HepG2 (cell line): ENCODE measurements at regions not wholly inside any gene's neighbourhood (a gene's known extent, or its start where the extent isn't known, plus 50 kb on each side); places are given as distances from the start of the nearest gene placed in this dataset.

ENCODE experiments used
- ATAC-seq: fragments of 200-7000 bp; cut with Tn5 transposase; 3 replicates; pipeline ENCODE4 v1.9.1; 2020; ENCODE audit warnings: mild to moderate bottlenecking, moderate library complexity
- BruUV-seq: library from RNA; stranded (reverse); fragments of 400-500 nt; replicated peaks from 2 replicates; lab custom pipeline; 2021; lab: Mats Ljungman, UMichigan
- CTCF ChIA-PET: fragments of 300-600 bp; formaldehyde crosslinking; extraction: SDS; loops from one replicate; lab custom pipeline; 2021; ENCODE audit warnings: low total read pairs, inconsistent platforms, low intra/inter-chr PET ratio; lab: Yijun Ruan, JAX
- POLR2A ChIA-PET: fragments of 350-600 bp; sonication (Branson Sonifier 250); formaldehyde crosslinking; loops from one replicate; lab custom pipeline; 2020; ENCODE audit warnings: antibody characterized with exemption, inconsistent platforms; lab: Yijun Ruan, JAX
- DNase-seq: peaks from one replicate; pipeline ENCODE4 v3.0.0-alpha.2; 2015; ENCODE audit warnings: low spot score
- FAIRE-seq: peaks from 3 replicates; lab custom pipeline; 2011; peaks lifted over from hg19 to GRCh38; lab: Jason Lieb, UNC
- H2AFZ ChIP-seq: one replicate; pipeline ENCODE4 v1.6.1; 2011; ENCODE audit warnings: low read length, inconsistent platforms
- H3K27ac ChIP-seq: fragments of 300-600 bp; 3 replicates; pipeline ENCODE4 v1.8.0; 2011; ENCODE audit warnings: mixed run types, mild to moderate bottlenecking, mixed read lengths, low read length, inconsistent platforms; ENCODE audit not compliant: insufficient read depth; ENCODE audit errors: extremely low read length
- H3K27me3 ChIP-seq, 2 experiments: fragments of 200-600 bp in 1 of 2; 2 replicates in 1 of 2; 3 replicates in 1 of 2; pipeline versions ENCODE4 v1.6.0 to v1.8.0; 2011; ENCODE audit warnings: low read length in 2 of 2, mild to moderate bottlenecking in 2 of 2, moderate library complexity in 2 of 2, inconsistent platforms in 1 of 2; ENCODE audit not compliant: insufficient read depth in 2 of 2, control insufficient read depth in 1 of 2
- H3K36me3 ChIP-seq, 2 experiments: fragments of 200-600 bp in 1 of 2; replicated peaks in 1 of 2; 2 replicates in 1 of 2; 3 replicates in 1 of 2; pipeline versions ENCODE4 v1.5.1 to v1.8.0; 2011; ENCODE audit warnings: low read length in 2 of 2, inconsistent platforms in 1 of 2; ENCODE audit not compliant: insufficient read depth in 2 of 2, control insufficient read depth in 1 of 2
- H3K4me1 ChIP-seq: 2 replicates; pipeline ENCODE4 v1.5.1; 2012; ENCODE audit warnings: low read length, inconsistent platforms; ENCODE audit not compliant: insufficient read depth
- H3K4me2 ChIP-seq: 2 replicates; pipeline ENCODE4 v1.6.0; 2011; ENCODE audit warnings: low read depth, low read length, inconsistent platforms
- H3K4me3 ChIP-seq, 3 experiments: fragments of 200-600 bp in 1 of 3; sonication (generic), shearing (Covaris generic) in 1 of 3; replicated peaks in 1 of 3; 2 replicates each; pipeline ENCODE4 v1.5.1; 2011 to 2016; ENCODE audit warnings: low read length in 3 of 3, inconsistent platforms in 2 of 3, low read depth in 2 of 3, mild to moderate bottlenecking in 2 of 3, control low read depth in 1 of 3, mixed read lengths in 1 of 3; ENCODE audit not compliant: insufficient read depth in 1 of 3
- H3K79me2 ChIP-seq: one replicate; pipeline ENCODE4 v1.6.1; 2011; ENCODE audit warnings: low read length, inconsistent platforms; ENCODE audit not compliant: insufficient read depth
- H3K9ac ChIP-seq: 2 replicates; pipeline ENCODE4 v1.6.0; 2011; ENCODE audit warnings: mild to moderate bottlenecking, low read depth, low read length, inconsistent platforms; ENCODE audit not compliant: insufficient read depth
- H3K9me3 ChIP-seq: 2 replicates; pipeline ENCODE4 v1.5.1; 2012; ENCODE audit warnings: mild to moderate bottlenecking, low read length
- H4K20me1 ChIP-seq: 2 replicates; pipeline ENCODE4 v1.6.0; 2011; ENCODE audit warnings: inconsistent platforms, mild to moderate bottlenecking, low read length, moderate library complexity; ENCODE audit not compliant: insufficient read depth
- NKX3-1 ChIP-seq: sonication (generic); formaldehyde crosslinking; IDR thresholded peaks from 2 replicates; pipeline ENCODE4 v1.5.0; 2020; ENCODE audit warnings: missing genetic modification reagents
- PHF21A ChIP-seq: sonication (generic); formaldehyde crosslinking; IDR thresholded peaks from 2 replicates; pipeline ENCODE4 v1.5.0; 2020; ENCODE audit warnings: mild to moderate bottlenecking, missing genetic modification reagents
- PHF5A ChIP-seq: IDR thresholded peaks from one replicate; pipeline ENCODE4 v1.6.1; 2018; ENCODE audit warnings: low read depth, missing genetic modification reagents; ENCODE audit not compliant: unreplicated experiment
- POLR2A ChIP-seq, 2 experiments: IDR thresholded peaks; 2 replicates each; pipeline ENCODE4 v1.6.1; 2011; ENCODE audit warnings: low read depth in 2 of 2, low read length in 2 of 2, mild to moderate bottlenecking in 1 of 2, moderate library complexity in 1 of 2; ENCODE audit not compliant: insufficient read depth in 1 of 2
- RAD51 ChIP-seq: fragments of 450-650 bp; IDR thresholded peaks from 2 replicates; pipeline ENCODE4 v1.6.1; 2016; ENCODE audit warnings: borderline replicate concordance
- RFX1 ChIP-seq: fragments of 450-650 bp; IDR thresholded peaks from 2 replicates; pipeline ENCODE4 v1.6.1; 2017
- STAT6 ChIP-seq: sonication (generic); formaldehyde crosslinking; IDR thresholded peaks from 2 replicates; pipeline ENCODE4 v1.4.0; 2020; ENCODE audit warnings: missing genetic modification reagents, mild to moderate bottlenecking, borderline replicate concordance
- ZBTB46 ChIP-seq: sonication (generic); formaldehyde crosslinking; IDR thresholded peaks from 2 replicates; pipeline ENCODE4 v1.4.0; 2020; ENCODE audit warnings: mild to moderate bottlenecking, missing genetic modification reagents, borderline replicate concordance
- ZNF3 ChIP-seq: IDR thresholded peaks from 2 replicates; pipeline ENCODE4 v1.7.0; 2017; ENCODE audit warnings: inconsistent platforms
- ZNF660 ChIP-seq: sonication (generic); formaldehyde crosslinking; IDR thresholded peaks from 2 replicates; pipeline ENCODE4 v1.5.1; 2020; ENCODE audit warnings: mild to moderate bottlenecking, low read depth, missing genetic modification reagents, borderline replicate concordance
- ZNF761 ChIP-seq: sonication (generic); formaldehyde crosslinking; conservative IDR thresholded peaks from 2 replicates; pipeline ENCODE4 v1.4.0; 2020; ENCODE audit warnings: mild to moderate bottlenecking, missing genetic modification reagents
- ZSCAN29 ChIP-seq: sonication (generic); formaldehyde crosslinking; conservative IDR thresholded peaks from 2 replicates; pipeline ENCODE4 v1.4.0; 2020; ENCODE audit warnings: mild to moderate bottlenecking, missing genetic modification reagents
- WGBS: methylation state at CpG from one replicate; pipeline ENCODE4 v1.1.6; 2017; ENCODE audit warnings: low lambda C conversion rate; 5-methylcytosine and 5-hydroxymethylcytosine counted together
- in situ Hi-C: cut with HindIII; loops from 2 replicates; pipeline ENCODE4 v1.10.0; 2017; ENCODE audit warnings: low pct_unique_long_range_greater_than_20kb; ENCODE audit not compliant: extremely low pct_ligation_motif_present
- intact Hi-C: fragments of 100-400 bp; cut with micrococcal nuclease; formaldehyde crosslinking; loops from one replicate; pipeline ENCODE4 v1.10.0; 2022; ENCODE audit not compliant: unreplicated experiment
- TF ChIP-seq, protein P1 (sequence below): sonication (generic); formaldehyde crosslinking; IDR thresholded peaks from 2 replicates; pipeline ENCODE4 v1.5.1; 2020; ENCODE audit warnings: mild to moderate bottlenecking, missing genetic modification reagents, borderline replicate concordance
- TF ChIP-seq, protein P2 (sequence below): sonication (generic); formaldehyde crosslinking; IDR thresholded peaks from 2 replicates; pipeline ENCODE4 v1.5.0; 2020; ENCODE audit warnings: missing genetic modification reagents

GRCh38 chr3:152176998-152177397 lies 91.7 kb upstream of the MBNL1 start:
- BruUV-seq = no TSS peak
- Histone ChIP-seq H3K9me3 (no peaks in the 10 kb centered on the region), H3K4me1 (no peaks in the 10 kb centered on the region), H3K27ac (no peak overlapping the region), H3K4me2 (no peak overlapping the region), H3K9ac (no peak overlapping the region), H3K79me2 (no peaks in the 10 kb centered on the region), H3K36me3 (no peaks in the 10 kb centered on the region), H4K20me1 (no peaks in the 10 kb centered on the region), H2AFZ (no peak overlapping the region), H3K4me3 (no peak overlapping the region), H3K27me3 (no peaks in the 10 kb centered on the region)
- 4% methylated on average over 1 of the region's 1 CpG for WGBS
- CTCF ChIA-PET = no interaction called here
- in situ Hi-C loops (no loop called here), intact Hi-C loops (no loop called here)
- DNase-seq (no peak), FAIRE-seq (no peak), ATAC-seq (no peak)
- POLR2A ChIA-PET = no interaction called here
- TF ChIP-seq RFX1 (no peak), STAT6 (CRISPR knock-in tag) (no peak), ZNF660 (no peak), ZNF3 (CRISPR knock-in tag) (no peak), ZNF761 (CRISPR knock-in tag) (no peak), NKX3-1 (CRISPR knock-in tag) (no peak), PHF5A (CRISPR knock-in tag) (no peak), ZBTB46 (CRISPR knock-in tag) (no peak), POLR2A (IDR thresholded peaks at IDR 0.05; ENCODE audit: insufficient read depth in 1 of 2, low read depth in 2 of 2, low read length in 2 of 2) (no peak), ZSCAN29 (CRISPR knock-in tag) (no peak), PHF21A (CRISPR knock-in tag) (no peak), RAD51 (no peak)
- TF ChIP-seq, protein P1, sequence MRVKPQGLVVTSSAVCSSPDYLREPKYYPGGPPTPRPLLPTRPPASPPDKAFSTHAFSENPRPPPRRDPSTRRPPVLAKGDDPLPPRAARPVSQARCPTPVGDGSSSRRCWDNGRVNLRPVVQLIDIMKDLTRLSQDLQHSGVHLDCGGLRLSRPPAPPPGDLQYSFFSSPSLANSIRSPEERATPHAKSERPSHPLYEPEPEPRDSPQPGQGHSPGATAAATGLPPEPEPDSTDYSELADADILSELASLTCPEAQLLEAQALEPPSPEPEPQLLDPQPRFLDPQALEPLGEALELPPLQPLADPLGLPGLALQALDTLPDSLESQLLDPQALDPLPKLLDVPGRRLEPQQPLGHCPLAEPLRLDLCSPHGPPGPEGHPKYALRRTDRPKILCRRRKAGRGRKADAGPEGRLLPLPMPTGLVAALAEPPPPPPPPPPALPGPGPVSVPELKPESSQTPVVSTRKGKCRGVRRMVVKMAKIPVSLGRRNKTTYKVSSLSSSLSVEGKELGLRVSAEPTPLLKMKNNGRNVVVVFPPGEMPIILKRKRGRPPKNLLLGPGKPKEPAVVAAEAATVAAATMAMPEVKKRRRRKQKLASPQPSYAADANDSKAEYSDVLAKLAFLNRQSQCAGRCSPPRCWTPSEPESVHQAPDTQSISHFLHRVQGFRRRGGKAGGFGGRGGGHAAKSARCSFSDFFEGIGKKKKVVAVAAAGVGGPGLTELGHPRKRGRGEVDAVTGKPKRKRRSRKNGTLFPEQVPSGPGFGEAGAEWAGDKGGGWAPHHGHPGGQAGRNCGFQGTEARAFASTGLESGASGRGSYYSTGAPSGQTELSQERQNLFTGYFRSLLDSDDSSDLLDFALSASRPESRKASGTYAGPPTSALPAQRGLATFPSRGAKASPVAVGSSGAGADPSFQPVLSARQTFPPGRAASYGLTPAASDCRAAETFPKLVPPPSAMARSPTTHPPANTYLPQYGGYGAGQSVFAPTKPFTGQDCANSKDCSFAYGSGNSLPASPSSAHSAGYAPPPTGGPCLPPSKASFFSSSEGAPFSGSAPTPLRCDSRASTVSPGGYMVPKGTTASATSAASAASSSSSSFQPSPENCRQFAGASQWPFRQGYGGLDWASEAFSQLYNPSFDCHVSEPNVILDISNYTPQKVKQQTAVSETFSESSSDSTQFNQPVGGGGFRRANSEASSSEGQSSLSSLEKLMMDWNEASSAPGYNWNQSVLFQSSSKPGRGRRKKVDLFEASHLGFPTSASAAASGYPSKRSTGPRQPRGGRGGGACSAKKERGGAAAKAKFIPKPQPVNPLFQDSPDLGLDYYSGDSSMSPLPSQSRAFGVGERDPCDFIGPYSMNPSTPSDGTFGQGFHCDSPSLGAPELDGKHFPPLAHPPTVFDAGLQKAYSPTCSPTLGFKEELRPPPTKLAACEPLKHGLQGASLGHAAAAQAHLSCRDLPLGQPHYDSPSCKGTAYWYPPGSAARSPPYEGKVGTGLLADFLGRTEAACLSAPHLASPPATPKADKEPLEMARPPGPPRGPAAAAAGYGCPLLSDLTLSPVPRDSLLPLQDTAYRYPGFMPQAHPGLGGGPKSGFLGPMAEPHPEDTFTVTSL = no peak
- TF ChIP-seq, protein P2, sequence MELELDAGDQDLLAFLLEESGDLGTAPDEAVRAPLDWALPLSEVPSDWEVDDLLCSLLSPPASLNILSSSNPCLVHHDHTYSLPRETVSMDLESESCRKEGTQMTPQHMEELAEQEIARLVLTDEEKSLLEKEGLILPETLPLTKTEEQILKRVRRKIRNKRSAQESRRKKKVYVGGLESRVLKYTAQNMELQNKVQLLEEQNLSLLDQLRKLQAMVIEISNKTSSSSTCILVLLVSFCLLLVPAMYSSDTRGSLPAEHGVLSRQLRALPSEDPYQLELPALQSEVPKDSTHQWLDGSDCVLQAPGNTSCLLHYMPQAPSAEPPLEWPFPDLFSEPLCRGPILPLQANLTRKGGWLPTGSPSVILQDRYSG (CRISPR knock-in tag) = no peak
